Prostate gland (tissue), 2 donors: ENCODE measurements at regions not wholly inside any gene's neighbourhood (a gene's known extent, or its start where the extent isn't known, plus 50 kb on each side); places are given as distances from the start of the nearest gene placed in this dataset.
A peak's percentile ranks its signal among the peaks of the same experiment; 100 is the strongest.

ENCODE experiments used
- DNase-seq: peaks from one replicate; pipeline ENCODE4 v3.0.0-alpha.2; 2019; ENCODE audit warnings: low spot score
- H3K27ac ChIP-seq, 2 donors: fragments of 200-600 bp; sonication (generic); 2 replicates each; pipeline ENCODE4 v1.5.1; 2017 to 2019
- H3K27me3 ChIP-seq: fragments of 200-600 bp; sonication (generic); replicated peaks from 2 replicates; pipeline ENCODE4 v1.5.1; 2019; ENCODE audit not compliant: insufficient read depth
- H3K36me3 ChIP-seq, 2 donors: fragments of 200-600 bp; sonication (generic); 1 replicate in 1 of 2; 2 replicates in 1 of 2; pipeline versions ENCODE4 v1.5.1 to v1.8.1; 2017 to 2019
- H3K4me1 ChIP-seq: fragments of 200-600 bp; sonication (generic); replicated peaks from 2 replicates; pipeline ENCODE4 v1.5.1; 2019
- H3K4me3 ChIP-seq, 2 donors: fragments of 200-600 bp; sonication (generic); 2 replicates each; pipeline ENCODE4 v1.5.1; 2017 to 2019
- H3K9me3 ChIP-seq: fragments of 200-600 bp; sonication (generic); 2 replicates; pipeline ENCODE4 v1.5.1; 2017
- CTCF ChIP-seq, 4 experiments: fragments of 200-600 bp in 2 of 4; fragments of 450-650 bp in 2 of 4; sonication (generic) in 2 of 4; IDR thresholded peaks; 1 replicate in 3 of 4; 2 replicates in 1 of 4; pipeline ENCODE4 v1.5.1; 2016 to 2019; ENCODE audit warnings: antibody characterized with exemption in 4 of 4, mild to moderate bottlenecking in 2 of 4, moderate library complexity in 2 of 4
- POLR2A ChIP-seq: fragments of 450-650 bp; IDR thresholded peaks from one replicate; pipeline ENCODE4 v1.6.1; 2016; ENCODE audit warnings: antibody characterized with exemption, mild to moderate bottlenecking
- POLR2AphosphoS5 ChIP-seq: sonication (generic); formaldehyde crosslinking; IDR thresholded peaks from one replicate; pipeline ENCODE4 v1.6.1; 2017; ENCODE audit warnings: antibody characterized with exemption
- WGBS: methylation state at CpG from one replicate; pipeline ENCODE4 v1.1.5; 2018; 5-methylcytosine and 5-hydroxymethylcytosine counted together
- intact Hi-C: fragments of 100-400 bp; cut with DNase I; formaldehyde crosslinking; loops from one replicate; pipeline ENCODE4 v1.14.2; 2022

GRCh38 chr10:110392868-110393740 is 88.4 kb upstream of the SMNDC1 start:
- intact Hi-C loops: no loop called here
- Histone ChIP-seq H3K27ac (no peak overlapping the region), H3K36me3 (no peaks in the 10 kb centered on the region), H3K27me3 (peaks cover 8% of the 10 kb centered on the region), H3K9me3 (no peaks in the 10 kb centered on the region), H3K4me3 (no peak overlapping the region), H3K4me1 (peaks cover 6% of the 10 kb centered on the region)
- DNase-seq: peak; percentile 54
- 25% methylated on average over 19 of the region's 19 CpGs for WGBS
- no peak for TF ChIP-seq CTCF (IDR thresholded peaks at IDR 0.05)
- TF ChIP-seq POLR2AphosphoS5: peak; percentile 76
- peak; percentile 44 for TF ChIP-seq POLR2A

GRCh38 chr10:110393866-110394265 is 89.1 kb upstream of the SMNDC1 start:
- H3K27ac ChIP-seq: no peak overlapping the region
- intact Hi-C loops: no loop called here
- DNase-seq: no peak
- peaks cover 7% of the 10 kb centered on the region for H3K27me3 ChIP-seq
- no peaks in the 10 kb centered on the region for H3K36me3 ChIP-seq
- H3K4me3 ChIP-seq: no peak overlapping the region
- 92% methylated on average over 6 of the region's 6 CpGs for WGBS
- TF ChIP-seq POLR2A: no peak
- TF ChIP-seq POLR2AphosphoS5: no peak
- no peak for TF ChIP-seq CTCF (IDR thresholded peaks at IDR 0.05)
- H3K9me3 ChIP-seq: no peaks in the 10 kb centered on the region
- H3K4me1 ChIP-seq: peaks cover 6% of the 10 kb centered on the region

GRCh38 chr10:110394296-110394695 is 89.6 kb upstream of the SMNDC1 start:
- 84% methylated on average over 8 of the region's 8 CpGs for WGBS
- peaks cover 6% of the 10 kb centered on the region for H3K4me1 ChIP-seq
- no peaks in the 10 kb centered on the region for H3K36me3 ChIP-seq
- intact Hi-C loops: no loop called here
- no peak overlapping the region for H3K27ac ChIP-seq
- peaks cover 4% of the 10 kb centered on the region for H3K27me3 ChIP-seq
- H3K9me3 ChIP-seq: no peaks in the 10 kb centered on the region
- TF ChIP-seq POLR2AphosphoS5: no peak
- TF ChIP-seq CTCF (IDR thresholded peaks at IDR 0.05): no peak
- no peak for TF ChIP-seq POLR2A
- no peak for DNase-seq
- H3K4me3 ChIP-seq: no peak overlapping the region

GRCh38 chr10:110394898-110395297 is 90.2 kb upstream of the SMNDC1 start:
- Histone ChIP-seq H3K36me3 (no peaks in the 10 kb centered on the region), H3K4me3 (no peak overlapping the region), H3K9me3 (no peaks in the 10 kb centered on the region), H3K27me3 (peaks cover 4% of the 10 kb centered on the region), H3K27ac (no peak overlapping the region), H3K4me1 (peaks cover 6% of the 10 kb centered on the region)
- 96% methylated on average over 6 of the region's 6 CpGs for WGBS
- DNase-seq: no peak
- intact Hi-C loops: no loop called here
- TF ChIP-seq POLR2AphosphoS5 (no peak), POLR2A (no peak), CTCF (IDR thresholded peaks at IDR 0.05) (no peak)
